Erythroblast (primary cell): ENCODE measurements at regions not wholly inside any gene's neighbourhood (a gene's known extent, or its start where the extent isn't known, plus 50 kb on each side); places are given as distances from the start of the nearest gene placed in this dataset.

Experiments used
- DNase-seq, 2 experiments: peaks; one replicate each; lab custom pipeline; 2025; lab: John Stamatoyannopoulos, UW
- GATA1 ChIP-seq: IDR thresholded peaks from 2 replicates; pipeline ENCODE4 v1.6.1; 2011; ENCODE audit warnings: low read depth, mild to moderate bottlenecking, control low read depth, low read length, moderate library complexity
- POLR2A ChIP-seq: IDR thresholded peaks from 2 replicates; pipeline ENCODE4 v1.6.1; 2011; ENCODE audit warnings: mild to moderate bottlenecking, low read length

DNA sequence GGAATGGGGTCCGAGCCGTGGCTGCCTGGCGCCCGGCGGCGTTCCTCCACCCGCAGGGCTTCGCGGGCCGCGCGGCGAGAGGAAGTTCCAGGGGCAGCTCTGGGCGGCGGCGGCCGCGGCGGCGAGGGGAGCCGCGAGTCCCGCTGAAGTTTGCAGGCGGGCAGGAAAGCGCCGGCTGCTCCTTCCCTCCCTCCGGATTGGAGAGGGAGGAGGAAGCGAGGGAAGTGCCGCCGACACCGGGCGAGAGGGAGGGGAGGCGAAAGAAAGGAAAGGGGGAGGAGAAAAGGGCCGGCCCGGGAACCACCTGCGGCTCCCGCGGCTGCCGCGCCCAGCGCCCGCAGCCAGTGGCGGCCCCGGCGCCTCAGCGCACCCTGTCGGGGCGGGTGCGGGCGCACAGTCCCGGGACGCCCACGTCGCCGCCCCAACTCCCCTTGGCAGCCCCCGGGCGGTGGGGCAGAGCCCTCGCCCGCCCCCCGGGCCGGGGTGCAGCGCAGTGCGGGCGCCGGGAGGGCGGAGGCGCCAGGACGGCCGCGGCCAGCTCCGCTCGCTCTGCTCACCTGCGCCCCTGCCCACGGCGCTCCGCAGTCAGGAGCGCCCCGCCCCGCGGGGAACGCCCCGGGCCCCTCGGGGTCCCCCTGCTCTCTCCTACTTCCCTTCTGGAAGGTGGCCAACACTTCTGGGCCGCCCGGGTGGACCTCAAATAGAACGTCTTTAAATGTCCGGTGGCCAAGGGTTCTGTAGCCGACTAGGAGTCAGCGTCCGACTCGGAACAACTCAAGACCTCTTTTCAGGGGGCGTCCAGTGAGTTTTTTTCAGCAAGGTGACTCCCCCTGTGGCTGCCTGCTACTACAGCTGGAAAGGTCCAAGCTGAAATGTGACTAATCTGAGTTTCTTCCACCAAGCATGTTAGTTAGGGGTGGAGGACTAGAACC lies 80.3 kb upstream of the CCDC28A start:
- DNase-seq, result peak; percentile 37 to 39
- TF ChIP-seq POLR2A, result no peak
- no peak for TF ChIP-seq GATA1

DNA sequence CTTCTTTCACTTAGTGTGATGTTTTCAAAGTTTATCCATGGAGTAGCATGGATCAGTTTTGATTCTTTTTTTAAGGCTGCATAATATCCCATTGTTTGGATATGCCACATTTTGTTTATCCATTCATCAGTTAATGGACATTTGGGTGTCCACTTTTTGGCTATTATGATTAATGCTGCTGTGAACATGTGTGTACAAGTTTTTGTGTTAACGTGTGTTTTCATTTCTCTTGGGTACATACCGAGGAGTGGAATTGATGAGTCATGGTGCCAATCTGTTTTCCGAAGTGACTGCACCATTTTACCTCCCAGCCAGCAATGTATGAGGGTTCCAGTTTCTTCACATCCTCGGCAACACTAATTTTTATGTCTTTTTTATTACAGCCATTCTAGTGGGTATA lies 78.4 kb upstream of the CCDC28A start:
- DNase-seq, result no peak
- TF ChIP-seq POLR2A, result no peak
- no peak for TF ChIP-seq GATA1

DNA sequence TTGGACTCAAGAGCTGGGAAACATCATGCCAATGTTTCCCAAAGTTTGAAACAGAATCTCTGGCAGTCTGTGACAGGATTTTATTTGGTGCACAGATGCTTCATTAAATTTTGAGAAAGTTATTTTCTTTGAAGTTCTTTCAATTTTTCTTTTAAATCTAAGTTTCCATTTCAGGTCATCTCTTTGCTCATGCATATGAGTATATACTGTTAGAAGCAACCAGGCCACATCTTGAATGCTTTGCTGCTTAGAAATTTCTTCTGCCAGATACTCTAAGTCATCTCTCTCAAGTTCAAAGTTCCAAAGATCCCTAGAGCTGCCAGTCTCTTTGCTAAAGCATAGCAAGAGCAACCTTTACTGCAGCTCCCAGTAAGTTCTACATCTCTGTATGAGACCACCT lies 59.1 kb upstream of the CCDC28A start:
- DNase-seq, result no peak
- TF ChIP-seq GATA1 (no peak), POLR2A (no peak)

DNA sequence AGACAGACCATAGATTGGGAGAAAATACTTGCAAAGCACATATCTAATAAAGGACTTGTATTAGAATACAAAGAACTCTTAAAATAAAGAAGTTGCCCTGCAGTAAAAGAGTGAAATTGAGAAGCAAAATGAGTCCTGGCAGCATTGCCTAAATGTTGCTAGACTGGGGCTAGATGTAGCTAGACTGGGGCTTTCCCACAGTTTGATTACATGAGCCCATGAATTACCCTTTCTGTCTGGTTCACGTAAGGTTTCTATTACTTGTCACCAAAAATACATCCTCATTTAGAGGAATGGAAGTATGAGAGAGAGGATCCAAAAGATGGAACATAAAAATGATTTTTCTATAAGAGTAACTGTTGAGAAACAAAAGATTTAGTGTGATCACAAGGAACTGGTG lies 57.6 kb upstream of the CCDC28A start:
- DNase-seq, result no peak
- no peak for TF ChIP-seq GATA1
- no peak for TF ChIP-seq POLR2A

DNA sequence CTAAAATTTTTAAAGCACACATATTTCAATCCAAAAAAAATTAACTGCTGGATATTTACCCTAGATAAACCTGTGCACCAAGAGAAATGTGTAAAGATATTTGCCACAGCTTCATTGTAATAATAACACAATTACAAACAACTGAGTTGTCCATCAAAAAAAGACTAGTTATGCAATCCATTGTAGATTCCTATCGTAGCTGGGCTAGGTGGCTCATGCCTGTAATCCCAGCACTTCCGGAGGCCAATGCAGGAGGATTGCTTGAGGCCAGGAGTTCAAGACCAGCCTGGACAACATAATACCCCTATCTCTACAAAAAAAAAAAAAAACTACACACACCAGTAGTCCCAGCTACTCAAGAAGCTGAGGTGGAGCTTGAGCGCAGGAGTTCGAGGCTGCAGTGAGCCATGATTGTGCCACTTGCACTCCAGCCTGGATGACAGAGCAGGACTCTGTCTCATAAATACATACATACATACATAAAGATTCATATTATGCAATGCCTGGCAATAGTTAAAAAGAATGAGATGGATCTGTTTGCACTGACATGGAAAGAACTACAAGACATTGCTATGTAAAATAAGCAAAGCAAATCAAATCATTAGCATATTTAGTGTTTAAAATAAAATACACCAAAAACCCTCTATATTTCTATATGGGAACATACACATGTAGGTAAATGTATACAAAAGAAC lies 56.5 kb upstream of the CCDC28A start:
- DNase-seq, result no peak
- TF ChIP-seq GATA1 (no peak), POLR2A (no peak)

DNA sequence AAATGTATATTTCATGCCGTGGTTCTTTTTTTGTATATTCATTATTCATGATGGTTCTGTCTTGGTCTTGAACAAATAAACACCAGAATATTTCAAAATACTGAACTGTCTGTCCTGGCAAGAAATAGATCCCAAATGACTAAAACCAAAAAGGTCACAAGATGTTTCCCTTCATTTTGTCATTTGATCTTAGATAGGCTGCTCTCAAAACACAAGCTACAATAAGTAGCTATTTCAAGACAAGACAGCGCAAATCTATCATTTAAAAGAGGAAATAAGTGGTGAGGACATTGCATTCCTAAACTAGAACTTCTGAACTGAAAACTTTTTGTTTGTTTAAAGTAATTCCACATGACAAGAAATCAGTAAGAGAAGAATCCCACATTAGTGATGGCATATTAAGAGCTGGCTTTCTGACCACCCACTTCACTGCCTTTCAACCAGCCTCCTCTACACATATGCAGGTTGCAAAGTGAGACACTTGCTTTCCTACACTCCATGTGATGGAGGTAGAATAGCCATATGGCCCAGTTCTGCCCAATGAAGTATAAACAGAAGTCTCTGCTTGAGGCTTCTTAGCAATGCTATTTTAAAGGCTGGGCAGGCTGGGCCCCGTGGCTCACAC lies 54.4 kb upstream of the CCDC28A start:
- no peak for TF ChIP-seq GATA1
- DNase-seq, result no peak

DNA sequence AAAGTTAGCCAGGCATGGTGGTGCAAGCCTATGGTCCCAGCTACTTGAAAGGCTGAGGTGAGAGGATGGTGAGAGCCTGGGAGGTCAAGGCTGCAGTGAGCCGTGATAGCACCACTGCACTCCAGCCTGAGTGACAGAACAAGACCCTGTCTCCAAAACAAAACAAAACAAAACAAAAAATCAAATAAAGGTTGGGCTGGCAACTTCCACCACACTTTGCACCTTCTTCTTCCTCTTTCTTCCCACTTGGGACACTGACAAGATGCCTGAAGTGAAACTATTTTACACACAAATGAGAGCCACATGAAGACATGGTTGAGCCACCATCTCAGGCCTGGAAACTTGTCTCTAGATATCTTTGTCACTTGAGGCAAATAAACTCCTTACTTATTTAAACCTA lies 53.8 kb upstream of the CCDC28A start:
- TF ChIP-seq GATA1 (no peak), POLR2A (no peak)
- DNase-seq, result no peak

DNA sequence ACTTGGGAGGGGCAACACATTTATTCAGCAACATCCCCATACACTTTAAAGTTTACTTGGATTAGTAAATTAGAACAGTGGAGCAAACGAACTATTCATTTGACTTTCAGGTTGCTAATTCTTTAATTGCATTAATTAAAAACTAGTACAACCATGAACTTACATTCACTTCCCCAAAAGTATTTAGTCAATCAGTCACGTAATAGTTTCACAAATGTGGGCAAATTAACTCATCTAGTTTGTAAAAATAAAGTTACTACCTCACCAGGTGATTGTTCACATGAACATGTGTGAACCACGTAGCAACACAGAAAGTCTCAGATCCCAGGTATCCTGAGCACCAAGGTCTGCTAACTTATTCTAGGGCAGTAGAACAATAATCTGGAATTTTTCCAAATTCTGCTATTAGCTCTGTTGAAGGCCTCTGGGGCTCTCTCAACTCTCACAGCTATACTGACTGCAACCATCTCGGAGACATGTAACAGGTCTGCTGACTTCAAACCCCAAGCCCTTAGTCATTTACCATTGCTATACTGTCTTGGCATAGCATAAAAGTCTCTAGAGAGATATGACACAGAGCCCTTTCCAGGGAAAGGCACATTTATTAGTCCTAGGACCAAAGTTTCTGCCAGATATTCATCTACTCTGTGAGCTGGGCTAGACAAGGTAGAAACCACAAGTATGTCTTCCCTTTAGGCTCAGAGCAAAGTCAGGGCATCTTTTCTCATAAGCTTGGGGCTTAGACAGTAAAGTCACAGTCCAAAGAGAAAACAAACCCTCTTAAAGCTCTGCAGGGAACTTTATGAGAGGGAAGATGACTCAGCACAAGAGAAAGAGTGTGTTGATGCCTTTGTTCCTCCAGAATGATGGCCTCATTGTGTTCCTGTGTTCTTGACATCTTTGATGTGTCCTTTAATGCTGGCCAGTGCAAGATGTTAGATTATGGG lies 50.9 kb upstream of the CCDC28A start:
- TF ChIP-seq POLR2A (no peak), GATA1 (no peak)
- DNase-seq, result no peak
